Stomach (tissue), 4 donors: ENCODE measurements at regions not wholly inside any gene's neighbourhood (a gene's known extent, or its start where the extent isn't known, plus 50 kb on each side); places are given as distances from the start of the nearest gene placed in this dataset.

Experiments used
- CTCF ChIP-seq, 7 experiments: fragments of 450-650 bp in 4 of 7; fragments of 200-600 bp in 3 of 7; sonication (generic) in 3 of 7; IDR thresholded peaks; one replicate each; pipeline ENCODE4 v1.5.1; 2016 to 2019; ENCODE audit warnings: antibody characterized with exemption in 7 of 7, control low read depth in 2 of 7, mild to moderate bottlenecking in 1 of 7
- EP300 ChIP-seq: sonication (generic); formaldehyde crosslinking; IDR thresholded peaks from one replicate; pipeline ENCODE4 v1.6.1; 2017; ENCODE audit warnings: antibody characterized with exemption
- POLR2A ChIP-seq, 4 donors: fragments of 450-650 bp; IDR thresholded peaks; one replicate each; pipeline ENCODE4 v1.6.1; 2016; ENCODE audit warnings: antibody characterized with exemption in 4 of 4, control low read depth in 2 of 4, mild to moderate bottlenecking in 1 of 4, moderate library complexity in 1 of 4
- POLR2AphosphoS5 ChIP-seq, 3 donors: sonication (generic); formaldehyde crosslinking; IDR thresholded peaks; one replicate each; pipeline ENCODE4 v1.6.1; 2016; ENCODE audit warnings: antibody characterized with exemption in 3 of 3

- TF ChIP-seq CTCF (IDR thresholded peaks at IDR 0.05) (no peak), POLR2A (IDR thresholded peaks at IDR 0.05) (no peak), POLR2AphosphoS5 (IDR thresholded peaks at IDR 0.05) (no peak), EP300 (no peak)
These were observed 359.7 kb downstream of the FAM181B start for GRCh38 chr11:82373781-82374542.
